ENCODE measurements at regions not wholly inside any gene's neighbourhood (a gene's known extent, or its start where the extent isn't known, plus 50 kb on each side); places are given as distances from the start of the nearest gene placed in this dataset.

DNA sequence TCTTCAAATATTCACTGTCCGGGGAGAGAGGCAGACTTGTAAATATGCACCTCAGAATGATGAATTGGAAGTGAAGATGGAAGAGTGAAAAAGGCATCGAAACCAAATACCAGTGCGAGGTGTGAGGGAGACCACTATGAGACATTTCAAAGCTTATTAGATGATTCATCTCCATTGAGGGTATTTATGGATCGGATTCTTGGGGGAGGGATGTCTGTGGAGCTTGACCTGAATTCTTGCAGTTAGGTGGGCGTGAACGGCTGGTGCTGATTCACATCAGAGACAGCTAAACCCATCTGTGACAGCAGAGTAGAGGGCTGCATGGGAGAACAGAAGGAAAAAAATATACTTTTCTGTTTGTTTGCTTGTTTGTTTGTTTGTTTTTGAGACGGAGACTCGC is 677.2 kb downstream of the AACS start:
- ChIA-PET CTCF (no interaction called here), POLR2A (ENCODE audit: unreplicated experiment) (no interaction called here)
- no peak for DNase-seq
- Histone ChIP-seq H3K4me1 (replicated peaks; ENCODE audit: insufficient read depth) (no peaks in the 10 kb centered on the region), H3K9me3 (ENCODE audit: insufficient read depth, low read depth) (no peaks in the 10 kb centered on the region), H3K27me3 (ENCODE audit: insufficient read depth, low read depth) (no peaks in the 10 kb centered on the region; the same call in 1 of the 2 replicates), H3K9me2 (ENCODE audit: insufficient read depth) (no peaks in the 10 kb centered on the region), H2AFZ (no peak overlapping the region), H4K20me1 (ENCODE audit: insufficient read depth) (no peaks in the 10 kb centered on the region), H3F3A (ENCODE audit: insufficient read depth, low read depth) (no peaks in the 10 kb centered on the region), H3K27ac (no peak overlapping the region), H3K4me3 (no peak overlapping the region), H3K36me3 (ENCODE audit: low read depth) (no peaks in the 10 kb centered on the region), H3K79me2 (ENCODE audit: low read depth) (no peaks in the 10 kb centered on the region), H3K4me2 (no peak overlapping the region)
- intact Hi-C loops (cut with micrococcal nuclease; ENCODE audit: unreplicated experiment): no loop called here
- TF ChIP-seq, protein P1, sequence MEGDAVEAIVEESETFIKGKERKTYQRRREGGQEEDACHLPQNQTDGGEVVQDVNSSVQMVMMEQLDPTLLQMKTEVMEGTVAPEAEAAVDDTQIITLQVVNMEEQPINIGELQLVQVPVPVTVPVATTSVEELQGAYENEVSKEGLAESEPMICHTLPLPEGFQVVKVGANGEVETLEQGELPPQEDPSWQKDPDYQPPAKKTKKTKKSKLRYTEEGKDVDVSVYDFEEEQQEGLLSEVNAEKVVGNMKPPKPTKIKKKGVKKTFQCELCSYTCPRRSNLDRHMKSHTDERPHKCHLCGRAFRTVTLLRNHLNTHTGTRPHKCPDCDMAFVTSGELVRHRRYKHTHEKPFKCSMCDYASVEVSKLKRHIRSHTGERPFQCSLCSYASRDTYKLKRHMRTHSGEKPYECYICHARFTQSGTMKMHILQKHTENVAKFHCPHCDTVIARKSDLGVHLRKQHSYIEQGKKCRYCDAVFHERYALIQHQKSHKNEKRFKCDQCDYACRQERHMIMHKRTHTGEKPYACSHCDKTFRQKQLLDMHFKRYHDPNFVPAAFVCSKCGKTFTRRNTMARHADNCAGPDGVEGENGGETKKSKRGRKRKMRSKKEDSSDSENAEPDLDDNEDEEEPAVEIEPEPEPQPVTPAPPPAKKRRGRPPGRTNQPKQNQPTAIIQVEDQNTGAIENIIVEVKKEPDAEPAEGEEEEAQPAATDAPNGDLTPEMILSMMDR (conservative IDR thresholded peaks at IDR 0.05): no peak
- no peak for TF ChIP-seq EZH2 (IDR thresholded peaks at IDR 0.05; ENCODE audit: low read depth)
- BruUV-seq (replicated peaks): no TSS peak

- CTCF ChIA-PET: no interaction called here
- no peaks in the 10 kb centered on the region; the same call in 1 of the 2 replicates for H3K27me3 ChIP-seq (ENCODE audit: insufficient read depth, low read depth)
- no peaks in the 10 kb centered on the region for H3K36me3 ChIP-seq (ENCODE audit: low read depth)
- H3K4me2 ChIP-seq: no peak overlapping the region
- BruUV-seq (replicated peaks): no TSS peak
- H3F3A ChIP-seq (ENCODE audit: insufficient read depth, low read depth): no peaks in the 10 kb centered on the region
- H3K4me3 ChIP-seq: no peak overlapping the region
- no peaks in the 10 kb centered on the region for H4K20me1 ChIP-seq (ENCODE audit: insufficient read depth)
- no peaks in the 10 kb centered on the region for H3K79me2 ChIP-seq (ENCODE audit: low read depth)
- TF ChIP-seq EZH2 (IDR thresholded peaks at IDR 0.05; ENCODE audit: low read depth): no peak
- TF ChIP-seq, protein P1 (conservative IDR thresholded peaks at IDR 0.05): no peak
- no peaks in the 10 kb centered on the region for H3K4me1 ChIP-seq (replicated peaks; ENCODE audit: insufficient read depth)
- intact Hi-C loops (cut with micrococcal nuclease; ENCODE audit: unreplicated experiment): no loop called here
- no peaks in the 10 kb centered on the region for H3K9me3 ChIP-seq (ENCODE audit: insufficient read depth, low read depth)
- no peak for DNase-seq
- H2AFZ ChIP-seq: no peak overlapping the region
- no peaks in the 10 kb centered on the region for H3K9me2 ChIP-seq (ENCODE audit: insufficient read depth)
- no peak overlapping the region for H3K27ac ChIP-seq
- POLR2A ChIA-PET (ENCODE audit: unreplicated experiment): no interaction called here
These were observed 679.0 kb downstream of the AACS start for GRCh38 chr12:125744201-125744600.

DNA sequence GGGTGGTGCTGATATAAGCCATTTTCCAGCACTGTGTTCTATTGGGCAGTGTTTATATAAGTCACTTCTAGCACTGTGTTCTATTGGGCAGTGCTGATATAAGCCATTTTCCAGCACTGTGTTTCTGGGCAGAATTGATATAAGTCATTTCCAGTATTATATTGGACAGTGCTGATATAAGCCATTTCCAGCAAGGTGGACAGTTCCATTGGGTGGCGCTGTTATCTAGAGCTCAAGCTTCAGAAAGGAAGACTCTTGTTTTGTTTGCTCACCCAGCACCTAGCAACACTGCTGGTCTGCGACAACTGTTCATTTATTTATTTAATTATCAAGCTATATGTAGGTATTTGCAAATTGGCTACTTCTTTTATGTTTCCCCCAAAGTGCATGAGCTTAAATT is 690.3 kb downstream of the AACS start:
- H3K4me2 ChIP-seq: no peak overlapping the region
- POLR2A ChIA-PET (ENCODE audit: unreplicated experiment): no interaction called here
- H3K9me3 ChIP-seq (ENCODE audit: insufficient read depth, low read depth): no peaks in the 10 kb centered on the region
- no TSS peak for BruUV-seq (replicated peaks)
- no peaks in the 10 kb centered on the region for H3K4me1 ChIP-seq (replicated peaks; ENCODE audit: insufficient read depth)
- H3K9me2 ChIP-seq (ENCODE audit: insufficient read depth): no peaks in the 10 kb centered on the region
- CTCF ChIA-PET: no interaction called here
- H3K4me3 ChIP-seq: no peak overlapping the region
- no peaks in the 10 kb centered on the region for H3F3A ChIP-seq (ENCODE audit: insufficient read depth, low read depth)
- H3K36me3 ChIP-seq (ENCODE audit: low read depth): no peaks in the 10 kb centered on the region
- no peak overlapping the region for H3K27ac ChIP-seq
- DNase-seq: no peak
- H4K20me1 ChIP-seq (ENCODE audit: insufficient read depth): no peaks in the 10 kb centered on the region
- H3K79me2 ChIP-seq (ENCODE audit: low read depth): no peaks in the 10 kb centered on the region
- H3K27me3 ChIP-seq (ENCODE audit: insufficient read depth, low read depth): no peaks in the 10 kb centered on the region; the same call in 1 of the 2 replicates
- intact Hi-C loops (cut with micrococcal nuclease; ENCODE audit: unreplicated experiment): no loop called here
- TF ChIP-seq EZH2 (IDR thresholded peaks at IDR 0.05; ENCODE audit: low read depth): no peak
- TF ChIP-seq, protein P1 (conservative IDR thresholded peaks at IDR 0.05): no peak
- H2AFZ ChIP-seq: no peak overlapping the region
